ENCODE measurements at regions not wholly inside any gene's neighbourhood (a gene's known extent, or its start where the extent isn't known, plus 50 kb on each side); places are given as distances from the start of the nearest gene placed in this dataset.
A peak's percentile ranks its signal among the peaks of the same experiment; 100 is the strongest.

- no peak for DNase-seq
Measured at GRCh38 chr3:116767726-116768125, 58.1 kb downstream of the TUSC7 start.

GRCh38 chr3:116770815-116771450, 61.4 kb downstream of the TUSC7 start:
- peak; percentile 72 to 92 (median 81) for DNase-seq

- no peak for DNase-seq
Measured at GRCh38 chr3:116776880-116777785, 67.6 kb downstream of the TUSC7 start.

GRCh38 chr3:116785226-116785625, 75.6 kb downstream of the TUSC7 start:
- DNase-seq: no peak

- DNase-seq: no peak
Measured at GRCh38 chr3:116802651-116803050, 93.1 kb downstream of the TUSC7 start.

- DNase-seq: no peak
Measured at GRCh38 chr3:116806351-116806750, 96.8 kb downstream of the TUSC7 start.

GRCh38 chr3:116808725-116809124, 99.1 kb downstream of the TUSC7 start:
- DNase-seq: no peak

- no peak for DNase-seq
Measured at GRCh38 chr3:116809208-116809607, 99.6 kb downstream of the TUSC7 start.

- DNase-seq: no peak
Measured at GRCh38 chr3:116811754-116812153, 102.2 kb downstream of the TUSC7 start.

- no peak for DNase-seq
Measured at GRCh38 chr3:116812949-116813348, 103.4 kb downstream of the TUSC7 start.

- DNase-seq: no peak
Measured at GRCh38 chr3:116815321-116815720, 105.7 kb downstream of the TUSC7 start.

- no peak for DNase-seq
Measured at GRCh38 chr3:116815831-116816588, 106.4 kb downstream of the TUSC7 start.

- DNase-seq: no peak
Measured at GRCh38 chr3:116821371-116821770, 111.8 kb downstream of the TUSC7 start.

- DNase-seq: no peak
Measured at GRCh38 chr3:116824208-116824607, 114.6 kb downstream of the TUSC7 start.

- DNase-seq: no peak
Measured at GRCh38 chr3:116833202-116833601, 123.6 kb downstream of the TUSC7 start.

GRCh38 chr3:116834816-116835215, 125.2 kb downstream of the TUSC7 start:
- no peak for DNase-seq

- DNase-seq: no peak
Measured at GRCh38 chr3:116835658-116836057, 126.1 kb downstream of the TUSC7 start.

- DNase-seq: no peak
Measured at GRCh38 chr3:116836286-116836685, 126.7 kb downstream of the TUSC7 start.

- DNase-seq: no peak
Measured at GRCh38 chr3:116837483-116837882, 127.9 kb downstream of the TUSC7 start.

GRCh38 chr3:116841003-116841735, 131.6 kb downstream of the TUSC7 start:
- no peak for DNase-seq

GRCh38 chr3:116842254-116842957, 132.8 kb downstream of the TUSC7 start:
- DNase-seq: no peak

- no peak for DNase-seq
Measured at GRCh38 chr3:116848248-116848829, 138.8 kb downstream of the TUSC7 start.
